HepG2 (cell line): ENCODE measurements at regions not wholly inside any gene's neighbourhood (a gene's known extent, or its start where the extent isn't known, plus 50 kb on each side); places are given as distances from the start of the nearest gene placed in this dataset.

Experiments
- ATAC-seq: fragments of 200-7000 bp; cut with Tn5 transposase; 3 replicates; pipeline ENCODE4 v1.9.1; 2020; ENCODE audit warnings: mild to moderate bottlenecking, moderate library complexity
- BruUV-seq: library from RNA; stranded (reverse); fragments of 400-500 nt; replicated peaks from 2 replicates; lab custom pipeline; 2021; lab: Mats Ljungman, UMichigan
- CTCF ChIA-PET: fragments of 300-600 bp; formaldehyde crosslinking; extraction: SDS; loops from one replicate; lab custom pipeline; 2021; ENCODE audit warnings: low total read pairs, inconsistent platforms, low intra/inter-chr PET ratio; lab: Yijun Ruan, JAX
- POLR2A ChIA-PET: fragments of 350-600 bp; sonication (Branson Sonifier 250); formaldehyde crosslinking; loops from one replicate; lab custom pipeline; 2020; ENCODE audit warnings: antibody characterized with exemption, inconsistent platforms; lab: Yijun Ruan, JAX
- DNase-seq: peaks from one replicate; pipeline ENCODE4 v3.0.0-alpha.2; 2015; ENCODE audit warnings: low spot score
- FAIRE-seq: peaks from 3 replicates; lab custom pipeline; 2011; peaks lifted over from hg19 to GRCh38; lab: Jason Lieb, UNC
- H2AFZ ChIP-seq: one replicate; pipeline ENCODE4 v1.6.1; 2011; ENCODE audit warnings: low read length, inconsistent platforms
- H3K27ac ChIP-seq: fragments of 300-600 bp; 3 replicates; pipeline ENCODE4 v1.8.0; 2011; ENCODE audit warnings: mixed run types, mild to moderate bottlenecking, mixed read lengths, low read length, inconsistent platforms; ENCODE audit not compliant: insufficient read depth; ENCODE audit errors: extremely low read length
- H3K27me3 ChIP-seq, 2 experiments: fragments of 200-600 bp in 1 of 2; 2 replicates in 1 of 2; 3 replicates in 1 of 2; pipeline versions ENCODE4 v1.6.0 to v1.8.0; 2011; ENCODE audit warnings: low read length in 2 of 2, mild to moderate bottlenecking in 2 of 2, moderate library complexity in 2 of 2, inconsistent platforms in 1 of 2; ENCODE audit not compliant: insufficient read depth in 2 of 2, control insufficient read depth in 1 of 2
- H3K36me3 ChIP-seq, 2 experiments: fragments of 200-600 bp in 1 of 2; replicated peaks in 1 of 2; 2 replicates in 1 of 2; 3 replicates in 1 of 2; pipeline versions ENCODE4 v1.5.1 to v1.8.0; 2011; ENCODE audit warnings: low read length in 2 of 2, inconsistent platforms in 1 of 2; ENCODE audit not compliant: insufficient read depth in 2 of 2, control insufficient read depth in 1 of 2
- H3K4me1 ChIP-seq: 2 replicates; pipeline ENCODE4 v1.5.1; 2012; ENCODE audit warnings: low read length, inconsistent platforms; ENCODE audit not compliant: insufficient read depth
- H3K4me2 ChIP-seq: 2 replicates; pipeline ENCODE4 v1.6.0; 2011; ENCODE audit warnings: low read depth, low read length, inconsistent platforms
- H3K4me3 ChIP-seq, 3 experiments: fragments of 200-600 bp in 1 of 3; sonication (generic), shearing (Covaris generic) in 1 of 3; replicated peaks in 1 of 3; 2 replicates each; pipeline ENCODE4 v1.5.1; 2011 to 2016; ENCODE audit warnings: low read length in 3 of 3, inconsistent platforms in 2 of 3, low read depth in 2 of 3, mild to moderate bottlenecking in 2 of 3, control low read depth in 1 of 3, mixed read lengths in 1 of 3; ENCODE audit not compliant: insufficient read depth in 1 of 3
- H3K79me2 ChIP-seq: one replicate; pipeline ENCODE4 v1.6.1; 2011; ENCODE audit warnings: low read length, inconsistent platforms; ENCODE audit not compliant: insufficient read depth
- H3K9ac ChIP-seq: 2 replicates; pipeline ENCODE4 v1.6.0; 2011; ENCODE audit warnings: mild to moderate bottlenecking, low read depth, low read length, inconsistent platforms; ENCODE audit not compliant: insufficient read depth
- H3K9me3 ChIP-seq: 2 replicates; pipeline ENCODE4 v1.5.1; 2012; ENCODE audit warnings: mild to moderate bottlenecking, low read length
- H4K20me1 ChIP-seq: 2 replicates; pipeline ENCODE4 v1.6.0; 2011; ENCODE audit warnings: inconsistent platforms, mild to moderate bottlenecking, low read length, moderate library complexity; ENCODE audit not compliant: insufficient read depth
- IRX3 ChIP-seq: sonication (generic); formaldehyde crosslinking; IDR thresholded peaks from 2 replicates; pipeline ENCODE4 v1.8.1; 2023; ENCODE audit warnings: mild to moderate bottlenecking, low read depth, missing genetic modification reagents, borderline replicate concordance
- KLF13 ChIP-seq: sonication (generic); formaldehyde crosslinking; IDR thresholded peaks from 2 replicates; pipeline ENCODE4 v1.4.0; 2020; ENCODE audit warnings: mild to moderate bottlenecking, missing genetic modification reagents
- MBNL3 ChIP-seq: fragments of 250-450 bp; sonication (Bioruptor Pico); conservative IDR thresholded peaks from 2 replicates; pipeline ENCODE4 v1.8.0; 2022; ENCODE audit warnings: mild to moderate bottlenecking, inconsistent platforms
- ZBTB4 ChIP-seq: sonication (generic); formaldehyde crosslinking; IDR thresholded peaks from 2 replicates; pipeline ENCODE4 v1.4.0; 2020; ENCODE audit warnings: missing genetic modification reagents, mild to moderate bottlenecking, borderline replicate concordance
- ZNF83 ChIP-seq: sonication (generic); formaldehyde crosslinking; IDR thresholded peaks from 2 replicates; pipeline ENCODE4 v1.4.0; 2020; ENCODE audit warnings: missing genetic modification reagents, mild to moderate bottlenecking, borderline replicate concordance
- WGBS: methylation state at CpG from one replicate; pipeline ENCODE4 v1.1.6; 2017; ENCODE audit warnings: low lambda C conversion rate; 5-methylcytosine and 5-hydroxymethylcytosine counted together
- in situ Hi-C: cut with HindIII; loops from 2 replicates; pipeline ENCODE4 v1.10.0; 2017; ENCODE audit warnings: low pct_unique_long_range_greater_than_20kb; ENCODE audit not compliant: extremely low pct_ligation_motif_present
- intact Hi-C: fragments of 100-400 bp; cut with micrococcal nuclease; formaldehyde crosslinking; loops from one replicate; pipeline ENCODE4 v1.10.0; 2022; ENCODE audit not compliant: unreplicated experiment
- TF ChIP-seq, protein P1 (sequence below): IDR thresholded peaks from 2 replicates; pipeline ENCODE4 v1.6.1; 2016

GRCh38 chr2:238557431-238557830 lies 130.7 kb downstream of the ASB1 start (continued):
- TF ChIP-seq ZBTB4 (CRISPR knock-in tag) (no peak), ZNF83 (no peak), KLF13 (no peak), MBNL3 (CRISPR knock-in tag) (no peak)

DNA sequence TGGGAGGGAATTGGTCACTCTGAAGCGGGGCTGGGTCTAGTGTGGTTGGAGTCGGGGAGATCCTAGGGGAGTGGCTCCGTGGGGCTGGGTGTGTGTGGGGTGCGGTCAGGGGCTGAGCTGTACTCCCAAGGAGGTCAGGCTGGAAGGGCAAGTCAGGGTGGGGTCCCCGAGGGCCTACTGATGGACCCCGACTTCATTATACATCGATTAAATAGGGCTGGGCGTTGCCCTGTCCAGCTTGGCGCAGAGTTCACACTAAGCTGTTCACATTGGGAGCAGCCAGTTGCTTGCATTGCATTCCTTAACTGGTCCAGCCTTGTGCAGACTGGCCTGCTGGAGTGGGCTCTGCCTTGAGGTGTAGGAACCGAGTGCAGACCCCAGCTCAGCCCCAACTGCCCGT lies 131.2 kb downstream of the ASB1 start:
- intact Hi-C loops, result no loop called here
- Histone ChIP-seq H3K9me3 (no peaks in the 10 kb centered on the region), H3K4me2 (no peak overlapping the region), H3K9ac (no peak overlapping the region), H3K27me3 (peaks cover 0 to 28% of the 10 kb centered on the region in 2 experiments; a peak in 4 of 5 replicates), H3K27ac (no peak overlapping the region), H3K79me2 (no peaks in the 10 kb centered on the region), H3K4me1 (peaks cover 13% of the 10 kb centered on the region), H3K4me3 (no peak overlapping the region)
- TF ChIP-seq, protein P1, sequence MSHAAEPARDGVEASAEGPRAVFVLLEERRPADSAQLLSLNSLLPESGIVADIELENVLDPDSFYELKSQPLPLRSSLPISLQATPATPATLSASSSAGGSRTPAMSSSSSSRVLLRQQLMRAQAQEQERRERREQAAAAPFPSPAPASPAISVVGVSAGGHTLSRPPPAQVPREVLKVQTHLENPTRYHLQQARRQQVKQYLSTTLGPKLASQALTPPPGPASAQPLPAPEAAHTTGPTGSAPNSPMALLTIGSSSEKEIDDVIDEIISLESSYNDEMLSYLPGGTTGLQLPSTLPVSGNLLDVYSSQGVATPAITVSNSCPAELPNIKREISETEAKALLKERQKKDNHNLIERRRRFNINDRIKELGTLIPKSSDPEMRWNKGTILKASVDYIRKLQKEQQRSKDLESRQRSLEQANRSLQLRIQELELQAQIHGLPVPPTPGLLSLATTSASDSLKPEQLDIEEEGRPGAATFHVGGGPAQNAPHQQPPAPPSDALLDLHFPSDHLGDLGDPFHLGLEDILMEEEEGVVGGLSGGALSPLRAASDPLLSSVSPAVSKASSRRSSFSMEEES (CRISPR knock-in tag), result no peak
- no peak for TF ChIP-seq IRX3
- TF ChIP-seq, all 625 proteins: peak for 0
- FAIRE-seq (no peak), DNase-seq (no peak), ATAC-seq (peak; percentile 17; the same call in 1 of the 3 replicates)
- Histone ChIP-seq H3K36me3 (no peaks in the 10 kb centered on the region), H2AFZ (no peak overlapping the region), H4K20me1 (no peaks in the 10 kb centered on the region)
- WGBS, result 32% methylated on average over 8 of the region's 11 CpGs
- ChIA-PET CTCF (no interaction called here), POLR2A (interaction anchor here (0.9 kb wide), 1 partner anchor 40 kb away, joined by 4 read pairs; no protein-coding TSS in a partner anchor)
- in situ Hi-C loops, result no loop called here
- BruUV-seq, result no TSS peak
